GM19463 (cell line): ENCODE measurements at regions not wholly inside any gene's neighbourhood (a gene's known extent, or its start where the extent isn't known, plus 50 kb on each side); places are given as distances from the start of the nearest gene placed in this dataset.
A peak's percentile ranks its signal among the peaks of the same experiment; 100 is the strongest.

Experiments
- ATAC-seq: cut with Tn5 transposase; IDR thresholded peaks from one replicate; pipeline ENCODE4 v1.9.1; 2021; ENCODE audit warnings: mild to moderate bottlenecking, moderate library complexity; ENCODE audit not compliant: unreplicated experiment

GRCh38 chr20:6693178-6693807, 74.2 kb upstream of the BMP2 start:
- no peak for ATAC-seq

- ATAC-seq = no peak
These were observed 74.8 kb upstream of the BMP2 start for GRCh38 chr20:6692566-6693173.

- no peak for ATAC-seq
These were observed 76.0 kb upstream of the BMP2 start for GRCh38 chr20:6691516-6691915.

GRCh38 chr20:6689339-6689973, 78.0 kb upstream of the BMP2 start:
- no peak for ATAC-seq

GRCh38 chr20:6686171-6686570, 81.3 kb upstream of the BMP2 start:
- peak; percentile 86 for ATAC-seq

- no peak for ATAC-seq
These were observed 81.9 kb upstream of the BMP2 start for GRCh38 chr20:6685626-6686025.

- no peak for ATAC-seq
These were observed 82.3 kb upstream of the BMP2 start for GRCh38 chr20:6685181-6685582.

GRCh38 chr20:6683021-6683977, 84.2 kb upstream of the BMP2 start:
- ATAC-seq = no peak

GRCh38 chr20:6680854-6681253, 86.6 kb upstream of the BMP2 start:
- no peak for ATAC-seq

- no peak for ATAC-seq
These were observed 87.0 kb upstream of the BMP2 start for GRCh38 chr20:6680441-6680840.

GRCh38 chr20:6679086-6679485, 88.4 kb upstream of the BMP2 start:
- ATAC-seq = no peak

- no peak for ATAC-seq
These were observed 89.4 kb upstream of the BMP2 start for GRCh38 chr20:6678101-6678500.

- no peak for ATAC-seq
These were observed 92.7 kb upstream of the BMP2 start for GRCh38 chr20:6674831-6675230.

GRCh38 chr20:6673071-6673470, 94.4 kb upstream of the BMP2 start:
- no peak for ATAC-seq

- ATAC-seq = no peak
These were observed 95.7 kb upstream of the BMP2 start for GRCh38 chr20:6671829-6672228.

GRCh38 chr20:6668546-6668945, 98.9 kb upstream of the BMP2 start:
- ATAC-seq = no peak

- ATAC-seq = no peak
These were observed 101.7 kb upstream of the BMP2 start for GRCh38 chr20:6665621-6666355.

- ATAC-seq = no peak
These were observed 102.3 kb upstream of the BMP2 start for GRCh38 chr20:6665161-6665560.

GRCh38 chr20:6664574-6664973, 102.9 kb upstream of the BMP2 start:
- ATAC-seq = no peak

GRCh38 chr20:6663751-6664388, 103.6 kb upstream of the BMP2 start:
- ATAC-seq = no peak
